RPMI8226 (cell line): ENCODE measurements at regions not wholly inside any gene's neighbourhood (a gene's known extent, or its start where the extent isn't known, plus 50 kb on each side); places are given as distances from the start of the nearest gene placed in this dataset.

Experiments
- DNase-seq: peaks from one replicate; pipeline ENCODE4 v3.0.0-alpha.2; 2015

- DNase-seq, result no peak
Measured at GRCh38 chr1:218584418-218585155, 239.5 kb downstream of the TGFB2 start.

- no peak for DNase-seq
Measured at GRCh38 chr1:218585511-218586184, 240.5 kb downstream of the TGFB2 start.

- DNase-seq, result no peak
Measured at GRCh38 chr1:218587900-218588299, 242.8 kb downstream of the TGFB2 start.

- DNase-seq, result no peak
Measured at GRCh38 chr1:218588540-218589172, 243.5 kb downstream of the TGFB2 start.

- no peak for DNase-seq
Measured at GRCh38 chr1:218589487-218589886, 244.4 kb downstream of the TGFB2 start.

- DNase-seq, result no peak
Measured at GRCh38 chr1:218591966-218592365, 246.8 kb downstream of the TGFB2 start.

- no peak for DNase-seq
Measured at GRCh38 chr1:218592688-218593087, 247.6 kb downstream of the TGFB2 start.

- DNase-seq, result no peak
Measured at GRCh38 chr1:218600968-218601367, 255.8 kb downstream of the TGFB2 start.

GRCh38 chr1:218604217-218604616 is 259.1 kb downstream of the TGFB2 start:
- DNase-seq, result no peak

GRCh38 chr1:218611916-218612585 is 266.9 kb downstream of the TGFB2 start:
- DNase-seq, result no peak

GRCh38 chr1:218613105-218613504 is 268.0 kb downstream of the TGFB2 start:
- no peak for DNase-seq

- DNase-seq, result no peak
Measured at GRCh38 chr1:218614031-218614430, 268.9 kb downstream of the TGFB2 start.

GRCh38 chr1:218616681-218617080 is 271.5 kb downstream of the TGFB2 start:
- DNase-seq, result no peak

- no peak for DNase-seq
Measured at GRCh38 chr1:218617986-218618385, 272.9 kb downstream of the TGFB2 start.

- no peak for DNase-seq
Measured at GRCh38 chr1:218620956-218621355, 275.8 kb downstream of the TGFB2 start.

GRCh38 chr1:218624052-218624451 is 278.9 kb downstream of the TGFB2 start:
- no peak for DNase-seq

- no peak for DNase-seq
Measured at GRCh38 chr1:218625393-218625792, 280.3 kb downstream of the TGFB2 start.

GRCh38 chr1:218633238-218633988 is 288.3 kb downstream of the TGFB2 start:
- no peak for DNase-seq

GRCh38 chr1:218634212-218634611 is 289.1 kb downstream of the TGFB2 start:
- no peak for DNase-seq

GRCh38 chr1:218636548-218636947 is 291.4 kb downstream of the TGFB2 start:
- DNase-seq, result no peak

- no peak for DNase-seq
Measured at GRCh38 chr1:218640173-218640572, 295.0 kb downstream of the TGFB2 start.

GRCh38 chr1:218642033-218642948 is 297.2 kb downstream of the TGFB2 start:
- DNase-seq, result no peak
